PC-3 (cell line): ENCODE measurements at regions not wholly inside any gene's neighbourhood (a gene's known extent, or its start where the extent isn't known, plus 50 kb on each side); places are given as distances from the start of the nearest gene placed in this dataset.

Source experiments
- ATAC-seq: fragments of 200-7000 bp; cut with Tn5 transposase; 2 replicates; pipeline ENCODE4 v1.9.1; 2020; ENCODE audit warnings: mild to moderate bottlenecking, moderate library complexity
- BruUV-seq: library from RNA; stranded (reverse); fragments of 400-500 nt; replicated peaks from 2 replicates; lab custom pipeline; 2021; lab: Mats Ljungman, UMichigan
- CTCF ChIA-PET: fragments of 300-600 bp; sonication (Branson Sonifier 250); formaldehyde crosslinking; loops from one replicate; lab custom pipeline; 2022; ENCODE audit warnings: antibody characterized with exemption; lab: Charles Lee
- POLR2A ChIA-PET: fragments of 300-600 bp; sonication (Branson Sonifier 250); formaldehyde crosslinking; loops from one replicate; lab custom pipeline; 2022; ENCODE audit warnings: antibody characterized with exemption; ENCODE audit not compliant: unreplicated experiment; lab: Charles Lee
- DNase-seq: peaks from one replicate; pipeline ENCODE4 v3.0.0-alpha.2; 2015
- H2AFZ ChIP-seq: fragments of 300-600 bp; sonication (generic); 2 replicates; pipeline ENCODE4 v1.6.0; 2016; ENCODE audit warnings: antibody characterized with exemption, low read length
- H3F3A ChIP-seq: fragments of 300-600 bp; sonication (generic); one replicate; pipeline ENCODE4 v1.6.0; 2017; ENCODE audit warnings: antibody characterized with exemption, low read length, control low read depth, mild to moderate bottlenecking; ENCODE audit not compliant: unreplicated experiment
- H3K27ac ChIP-seq: fragments of 300-600 bp; sonication (generic); 2 replicates; pipeline ENCODE4 v1.5.1; 2016; ENCODE audit warnings: mild to moderate bottlenecking, low read length
- H3K27me3 ChIP-seq: fragments of 300-600 bp; sonication (generic); 2 replicates; pipeline ENCODE4 v1.6.1; 2016; ENCODE audit warnings: low read length, mixed read lengths
- H3K36me3 ChIP-seq: fragments of 300-600 bp; sonication (generic); 2 replicates; pipeline ENCODE4 v1.6.1; 2016; ENCODE audit warnings: low read depth, mixed run types, low read length, mixed read lengths
- H3K4me1 ChIP-seq: fragments of 300-600 bp; sonication (generic); 2 replicates; pipeline ENCODE4 v1.5.1; 2016; ENCODE audit warnings: low read length; ENCODE audit not compliant: insufficient read depth
- H3K4me2 ChIP-seq: fragments of 300-600 bp; sonication (generic); 2 replicates; pipeline ENCODE4 v1.6.0; 2016; ENCODE audit warnings: low read length
- H3K4me3 ChIP-seq: fragments of 300-600 bp; sonication (generic); 2 replicates; pipeline ENCODE4 v1.5.1; 2016; ENCODE audit warnings: mild to moderate bottlenecking, low read length, mixed read lengths
- H3K79me2 ChIP-seq: fragments of 300-600 bp; sonication (generic); 2 replicates; pipeline ENCODE4 v1.6.1; 2017; ENCODE audit warnings: low read length, mixed read lengths
- H3K9ac ChIP-seq: fragments of 300-600 bp; sonication (generic); 2 replicates; pipeline ENCODE4 v1.6.0; 2016; ENCODE audit warnings: mild to moderate bottlenecking, low read length
- H3K9me2 ChIP-seq: fragments of 300-600 bp; sonication (generic); replicated peaks from 2 replicates; pipeline ENCODE4 v1.6.1; 2016; ENCODE audit warnings: mixed run types, low read length, mixed read lengths
- H3K9me3 ChIP-seq: fragments of 300-600 bp; sonication (generic); 2 replicates; pipeline ENCODE4 v1.6.1; 2016; ENCODE audit warnings: low read length, mixed read lengths
- H4K20me1 ChIP-seq: fragments of 300-600 bp; sonication (generic); 2 replicates; pipeline ENCODE4 v1.6.1; 2016; ENCODE audit warnings: low read length, mixed read lengths
- CTCF ChIP-seq: fragments of 300-600 bp; sonication (generic); conservative IDR thresholded peaks from 2 replicates; pipeline ENCODE4 v1.5.1; 2017; ENCODE audit warnings: antibody characterized with exemption, low read depth, mild to moderate bottlenecking, low read length
- EZH2 ChIP-seq: fragments of 300-600 bp; sonication (generic); IDR thresholded peaks from one replicate; pipeline ENCODE4 v1.6.1; 2017; ENCODE audit warnings: antibody characterized with exemption, mild to moderate bottlenecking, low read length; ENCODE audit not compliant: unreplicated experiment
- EZH2phosphoT487 ChIP-seq: fragments of 300-600 bp; sonication (generic); IDR thresholded peaks from 2 replicates; pipeline ENCODE4 v1.6.1; 2018; ENCODE audit warnings: mild to moderate bottlenecking, antibody characterized with exemption, low read length, borderline replicate concordance
- intact Hi-C: fragments of 100-400 bp; cut with micrococcal nuclease; formaldehyde crosslinking; loops from 2 replicates; pipeline ENCODE4 v1.9.0; 2023

GRCh38 chrX:13901354-13901753 is 84.5 kb upstream of the GPM6B start:
- H3K36me3 ChIP-seq: no peaks in the 10 kb centered on the region
- ATAC-seq (no peak), DNase-seq (no peak)
- peaks cover 24% of the 10 kb centered on the region for H3K4me1 ChIP-seq
- POLR2A ChIA-PET: no interaction called here
- no peaks in the 10 kb centered on the region for H3K9me2 ChIP-seq
- no peak overlapping the region for H3K4me3 ChIP-seq
- no peak overlapping the region for H3K9ac ChIP-seq
- H2AFZ ChIP-seq: no peak overlapping the region
- no peaks in the 10 kb centered on the region for H3K9me3 ChIP-seq
- no peak for TF ChIP-seq EZH2
- no peak for TF ChIP-seq EZH2phosphoT487
- TF ChIP-seq CTCF: no peak
- H3K79me2 ChIP-seq: no peaks in the 10 kb centered on the region
- intact Hi-C loops: no loop called here
- H3K27ac ChIP-seq: no peak overlapping the region
- H3K27me3 ChIP-seq: no peaks in the 10 kb centered on the region
- H3F3A ChIP-seq: no peaks in the 10 kb centered on the region
- CTCF ChIA-PET: no interaction called here
- no peaks in the 10 kb centered on the region for H4K20me1 ChIP-seq
- BruUV-seq: no TSS peak
- H3K4me2 ChIP-seq: no peak overlapping the region

GRCh38 chrX:13900351-13900750 is 83.5 kb upstream of the GPM6B start:
- intact Hi-C loops: no loop called here
- Histone ChIP-seq H3K79me2 (no peaks in the 10 kb centered on the region), H3K4me3 (no peak overlapping the region), H3K27ac (peak overlapping the region; percentile 90), H3K9me2 (no peaks in the 10 kb centered on the region), H3K9me3 (no peaks in the 10 kb centered on the region), H3K27me3 (no peaks in the 10 kb centered on the region), H4K20me1 (no peaks in the 10 kb centered on the region), H3K9ac (no peak overlapping the region), H3K36me3 (no peaks in the 10 kb centered on the region), H3F3A (no peaks in the 10 kb centered on the region), H3K4me2 (0 out of 2 replicates have a peak overlapping the region, but pooled peaks have one; percentile 57), H2AFZ (no peak overlapping the region), H3K4me1 (peaks cover 24% of the 10 kb centered on the region)
- ATAC-seq (no peak), DNase-seq (no peak)
- POLR2A ChIA-PET: interaction anchor here (0.6 kb wide), 1 partner anchor 394 kb away, joined by 4 read pairs; no protein-coding TSS in a partner anchor
- BruUV-seq: no TSS peak
- TF ChIP-seq EZH2phosphoT487 (no peak), CTCF (no peak), EZH2 (no peak)
- CTCF ChIA-PET: no interaction called here

- DNase-seq (peak; percentile 97), ATAC-seq (peak; percentile 86)
- intact Hi-C loops: no loop called here
- H3K9ac ChIP-seq: peak overlapping the region; percentile 68
- H2AFZ ChIP-seq: no peak overlapping the region
- ChIA-PET POLR2A (interaction anchor here (0.6 to 0.7 kb wide), 3 partner anchors 129 to 393 kb away, joined by 3 to 5 read pairs (median 4); no protein-coding TSS in a partner anchor), CTCF (no interaction called here)
- H3K4me1 ChIP-seq: peaks cover 29% of the 10 kb centered on the region
- H3K9me2 ChIP-seq: no peaks in the 10 kb centered on the region
- no peaks in the 10 kb centered on the region for H3K36me3 ChIP-seq
- peak overlapping the region; percentile 60 for H3K4me2 ChIP-seq
- TF ChIP-seq EZH2phosphoT487 (no peak), CTCF (no peak), EZH2 (no peak)
- H3K4me3 ChIP-seq: peak overlapping the region; percentile 22; the same call in 1 of the 2 replicates
- H3K79me2 ChIP-seq: no peaks in the 10 kb centered on the region
- H3F3A ChIP-seq: no peaks in the 10 kb centered on the region
- H3K27me3 ChIP-seq: no peaks in the 10 kb centered on the region
- H3K9me3 ChIP-seq: no peaks in the 10 kb centered on the region
- peak overlapping the region; percentile 90 for H3K27ac ChIP-seq
- no TSS peak for BruUV-seq
- no peaks in the 10 kb centered on the region for H4K20me1 ChIP-seq
These were observed 82.7 kb upstream of the GPM6B start for GRCh38 chrX:13899607-13900006.
